PC-3 (cell line): ENCODE measurements at regions not wholly inside any gene's neighbourhood (a gene's known extent, or its start where the extent isn't known, plus 50 kb on each side); places are given as distances from the start of the nearest gene placed in this dataset.
"Not testable (repeated sequence)": the region's sequence is repeated elsewhere in the genome, so short reads cannot be mapped to it uniquely, and the experiment has no call there.

Source experiments
- EZH2 ChIP-seq: fragments of 300-600 bp; sonication (generic); IDR thresholded peaks from one replicate; pipeline ENCODE4 v1.6.1; 2017; ENCODE audit warnings: antibody characterized with exemption, mild to moderate bottlenecking, low read length; ENCODE audit not compliant: unreplicated experiment
- EZH2phosphoT487 ChIP-seq: fragments of 300-600 bp; sonication (generic); IDR thresholded peaks from 2 replicates; pipeline ENCODE4 v1.6.1; 2018; ENCODE audit warnings: mild to moderate bottlenecking, antibody characterized with exemption, low read length, borderline replicate concordance
- TF ChIP-seq, protein P1 (sequence below): fragments of 300-600 bp; sonication (generic); conservative IDR thresholded peaks from 2 replicates; pipeline ENCODE4 v1.5.1; 2017; ENCODE audit warnings: antibody characterized with exemption, low read depth, mild to moderate bottlenecking, low read length

DNA sequence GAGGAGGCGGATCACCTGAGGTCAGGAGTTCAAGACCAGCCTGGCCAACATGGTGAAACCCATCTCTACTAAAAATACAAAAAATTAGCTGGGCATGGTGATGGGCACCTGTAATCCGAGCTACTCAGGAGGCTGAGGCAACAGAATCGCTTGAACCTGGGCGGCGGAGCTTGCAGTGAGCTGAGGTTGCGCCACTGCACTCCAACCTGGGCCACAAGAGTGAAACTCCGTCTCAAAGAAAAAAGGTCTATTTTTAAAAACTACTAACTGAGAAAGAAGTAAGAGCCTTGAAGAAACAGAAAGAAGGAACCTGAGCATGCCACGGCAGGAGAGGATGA lies 95.7 kb upstream of the DLG1 start:
- TF ChIP-seq, protein P1, sequence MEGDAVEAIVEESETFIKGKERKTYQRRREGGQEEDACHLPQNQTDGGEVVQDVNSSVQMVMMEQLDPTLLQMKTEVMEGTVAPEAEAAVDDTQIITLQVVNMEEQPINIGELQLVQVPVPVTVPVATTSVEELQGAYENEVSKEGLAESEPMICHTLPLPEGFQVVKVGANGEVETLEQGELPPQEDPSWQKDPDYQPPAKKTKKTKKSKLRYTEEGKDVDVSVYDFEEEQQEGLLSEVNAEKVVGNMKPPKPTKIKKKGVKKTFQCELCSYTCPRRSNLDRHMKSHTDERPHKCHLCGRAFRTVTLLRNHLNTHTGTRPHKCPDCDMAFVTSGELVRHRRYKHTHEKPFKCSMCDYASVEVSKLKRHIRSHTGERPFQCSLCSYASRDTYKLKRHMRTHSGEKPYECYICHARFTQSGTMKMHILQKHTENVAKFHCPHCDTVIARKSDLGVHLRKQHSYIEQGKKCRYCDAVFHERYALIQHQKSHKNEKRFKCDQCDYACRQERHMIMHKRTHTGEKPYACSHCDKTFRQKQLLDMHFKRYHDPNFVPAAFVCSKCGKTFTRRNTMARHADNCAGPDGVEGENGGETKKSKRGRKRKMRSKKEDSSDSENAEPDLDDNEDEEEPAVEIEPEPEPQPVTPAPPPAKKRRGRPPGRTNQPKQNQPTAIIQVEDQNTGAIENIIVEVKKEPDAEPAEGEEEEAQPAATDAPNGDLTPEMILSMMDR: not testable (repeated sequence)
- TF ChIP-seq EZH2, EZH2phosphoT487: not testable (repeated sequence)
